ENCODE measurements at regions not wholly inside any gene's neighbourhood (a gene's known extent, or its start where the extent isn't known, plus 50 kb on each side); places are given as distances from the start of the nearest gene placed in this dataset.
"Not testable (repeated sequence)": the region's sequence is repeated elsewhere in the genome, so short reads cannot be mapped to it uniquely, and the experiment has no call there.

GRCh38 chr12:91706466-91706865 is 439.2 kb downstream of the BTG1 start:
- TF ChIP-seq CTCF (IDR thresholded peaks at IDR 0.05; ENCODE audit: insufficient read depth, low read length, poor library complexity, severe bottlenecking): no peak
- no peak for DNase-seq (ENCODE audit: low read depth)
- H3K36me3 ChIP-seq (ENCODE audit: control insufficient read depth, insufficient read depth, low read length): no peaks in the 10 kb centered on the region
- no peaks in the 10 kb centered on the region for H3K27me3 ChIP-seq (ENCODE audit: control insufficient read depth, insufficient read depth, low read length)
- H3K4me3 ChIP-seq (ENCODE audit: low read depth, low read length): no peak overlapping the region

- Histone ChIP-seq H3K36me3 (ENCODE audit: control insufficient read depth, insufficient read depth, low read length) (no peaks in the 10 kb centered on the region), H3K4me3 (ENCODE audit: low read depth, low read length) (no peak overlapping the region), H3K27me3 (ENCODE audit: control insufficient read depth, insufficient read depth, low read length) (no peaks in the 10 kb centered on the region)
- no peak for TF ChIP-seq CTCF (IDR thresholded peaks at IDR 0.05; ENCODE audit: insufficient read depth, low read length, poor library complexity, severe bottlenecking)
- no peak for DNase-seq (ENCODE audit: low read depth)
Observed at GRCh38 chr12:91704446-91704845, 441.2 kb downstream of the BTG1 start.

GRCh38 chr12:91703491-91704283 is 442.0 kb downstream of the BTG1 start:
- Histone ChIP-seq H3K4me3 (ENCODE audit: low read depth, low read length) (no peak overlapping the region), H3K36me3 (ENCODE audit: control insufficient read depth, insufficient read depth, low read length) (no peaks in the 10 kb centered on the region), H3K27me3 (ENCODE audit: control insufficient read depth, insufficient read depth, low read length) (no peaks in the 10 kb centered on the region)
- no peak for DNase-seq (ENCODE audit: low read depth)
- TF ChIP-seq CTCF (IDR thresholded peaks at IDR 0.05; ENCODE audit: insufficient read depth, low read length, poor library complexity, severe bottlenecking): no peak

GRCh38 chr12:91702843-91703425 is 442.7 kb downstream of the BTG1 start:
- no peak for TF ChIP-seq CTCF (IDR thresholded peaks at IDR 0.05; ENCODE audit: insufficient read depth, low read length, poor library complexity, severe bottlenecking)
- no peak overlapping the region for H3K4me3 ChIP-seq (ENCODE audit: low read depth, low read length)

GRCh38 chr12:91695964-91696363 is 449.7 kb downstream of the BTG1 start:
- no peak for DNase-seq (ENCODE audit: low read depth)
- no peak for TF ChIP-seq CTCF (IDR thresholded peaks at IDR 0.05; ENCODE audit: insufficient read depth, low read length, poor library complexity, severe bottlenecking)
- no peaks in the 10 kb centered on the region for H3K27me3 ChIP-seq (ENCODE audit: control insufficient read depth, insufficient read depth, low read length)
- H3K4me3 ChIP-seq (ENCODE audit: low read depth, low read length): no peak overlapping the region
- no peaks in the 10 kb centered on the region for H3K36me3 ChIP-seq (ENCODE audit: control insufficient read depth, insufficient read depth, low read length)

More at GRCh38 chr12:91702843-91703425, 442.7 kb downstream of the BTG1 start:
- DNase-seq (ENCODE audit: low read depth): no peak
- Histone ChIP-seq H3K36me3 (ENCODE audit: control insufficient read depth, insufficient read depth, low read length) (no peaks in the 10 kb centered on the region), H3K27me3 (ENCODE audit: control insufficient read depth, insufficient read depth, low read length) (no peaks in the 10 kb centered on the region)

- not testable (repeated sequence) for H3K4me3 ChIP-seq (ENCODE audit: low read depth, low read length); DNase-seq (ENCODE audit: low read depth); H3K27me3 ChIP-seq (ENCODE audit: control insufficient read depth, insufficient read depth, low read length); H3K36me3 ChIP-seq (ENCODE audit: control insufficient read depth, insufficient read depth, low read length)
Observed at GRCh38 chr12:91695406-91695805, 450.2 kb downstream of the BTG1 start.
